22Rv1 (cell line): ENCODE measurements at regions not wholly inside any gene's neighbourhood (a gene's known extent, or its start where the extent isn't known, plus 50 kb on each side); places are given as distances from the start of the nearest gene placed in this dataset.
A peak's percentile ranks its signal among the peaks of the same experiment; 100 is the strongest.

Source experiments
- H3K27ac ChIP-seq: fragments of 450-650 bp; 2 replicates; pipeline ENCODE4 v1.5.1; 2017
- ZFX ChIP-seq: fragments of 450-650 bp; IDR thresholded peaks from 2 replicates; pipeline ENCODE4 v1.6.1; 2017; ENCODE audit warnings: antibody characterized with exemption, borderline replicate concordance
- TF ChIP-seq, protein P1 (sequence below): fragments of 450-650 bp; IDR thresholded peaks from 2 replicates; pipeline ENCODE4 v1.5.1; 2017; ENCODE audit warnings: mild to moderate bottlenecking

DNA sequence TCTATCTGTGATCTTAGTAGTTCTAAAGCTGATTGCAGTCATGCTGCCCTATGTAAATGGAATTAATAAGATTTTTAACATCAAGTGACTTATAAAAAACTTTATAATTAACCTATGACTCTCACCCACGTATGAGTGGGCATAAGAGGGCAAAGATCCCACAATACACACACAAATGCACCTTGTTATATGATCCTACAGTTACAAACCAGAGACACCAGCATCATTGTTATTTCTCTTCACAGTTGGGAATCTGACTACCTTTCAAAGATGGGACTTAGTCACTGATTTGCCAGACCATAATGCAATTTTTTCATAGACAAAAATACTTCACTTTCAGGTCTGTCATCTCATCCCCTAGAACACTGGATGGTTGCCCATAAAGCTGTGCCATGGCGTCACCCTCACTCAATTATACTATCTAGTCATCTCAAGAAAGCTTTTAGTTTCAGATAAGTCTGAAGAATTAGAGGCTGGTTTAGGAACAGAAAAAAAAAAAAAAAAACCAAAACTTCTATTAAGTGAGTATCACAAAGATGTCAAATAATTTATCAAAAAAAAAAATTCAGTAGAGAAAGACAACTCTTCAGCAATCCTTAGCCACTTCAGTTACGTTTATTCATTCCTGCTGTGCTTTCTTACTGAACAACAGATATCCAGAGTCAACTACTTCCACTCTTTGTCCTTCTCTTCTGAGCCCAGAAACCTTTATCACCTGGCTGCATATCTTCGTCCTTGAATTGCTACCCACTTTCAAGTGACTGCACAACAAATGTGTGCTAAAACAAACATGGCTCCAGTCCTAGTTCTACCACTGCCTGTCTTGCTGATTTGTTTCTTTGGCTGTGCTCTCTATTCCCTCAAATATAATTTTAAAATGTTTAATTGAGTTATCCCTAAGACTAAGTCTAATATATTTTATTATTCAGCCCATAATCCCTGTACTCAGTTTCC is 175.0 kb upstream of the CHRM2 start:
- no peak overlapping the region for H3K27ac ChIP-seq
- TF ChIP-seq, protein P1, sequence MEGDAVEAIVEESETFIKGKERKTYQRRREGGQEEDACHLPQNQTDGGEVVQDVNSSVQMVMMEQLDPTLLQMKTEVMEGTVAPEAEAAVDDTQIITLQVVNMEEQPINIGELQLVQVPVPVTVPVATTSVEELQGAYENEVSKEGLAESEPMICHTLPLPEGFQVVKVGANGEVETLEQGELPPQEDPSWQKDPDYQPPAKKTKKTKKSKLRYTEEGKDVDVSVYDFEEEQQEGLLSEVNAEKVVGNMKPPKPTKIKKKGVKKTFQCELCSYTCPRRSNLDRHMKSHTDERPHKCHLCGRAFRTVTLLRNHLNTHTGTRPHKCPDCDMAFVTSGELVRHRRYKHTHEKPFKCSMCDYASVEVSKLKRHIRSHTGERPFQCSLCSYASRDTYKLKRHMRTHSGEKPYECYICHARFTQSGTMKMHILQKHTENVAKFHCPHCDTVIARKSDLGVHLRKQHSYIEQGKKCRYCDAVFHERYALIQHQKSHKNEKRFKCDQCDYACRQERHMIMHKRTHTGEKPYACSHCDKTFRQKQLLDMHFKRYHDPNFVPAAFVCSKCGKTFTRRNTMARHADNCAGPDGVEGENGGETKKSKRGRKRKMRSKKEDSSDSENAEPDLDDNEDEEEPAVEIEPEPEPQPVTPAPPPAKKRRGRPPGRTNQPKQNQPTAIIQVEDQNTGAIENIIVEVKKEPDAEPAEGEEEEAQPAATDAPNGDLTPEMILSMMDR = no peak
- no peak for TF ChIP-seq ZFX

DNA sequence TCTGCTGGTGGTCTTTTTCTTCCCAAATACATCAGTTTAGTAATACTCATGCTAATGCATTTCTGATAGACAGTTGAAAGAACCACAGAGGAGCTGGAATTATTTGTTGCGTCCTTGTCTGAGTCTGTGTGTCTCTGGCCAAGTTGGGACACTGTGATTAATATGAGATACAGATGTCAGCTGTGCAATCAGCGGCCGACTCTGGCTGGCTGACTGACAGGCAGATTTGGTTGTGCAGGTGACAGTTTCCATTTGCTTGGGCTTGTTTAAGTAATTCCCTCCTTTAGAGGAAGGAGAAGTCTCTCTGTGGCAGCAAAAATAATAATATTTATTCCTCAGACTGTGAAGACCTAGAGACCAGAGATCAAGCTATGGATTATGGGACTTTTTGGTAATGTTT is 176.2 kb upstream of the CHRM2 start:
- TF ChIP-seq, protein P1 = no peak
- TF ChIP-seq ZFX = no peak
- no peak overlapping the region for H3K27ac ChIP-seq

DNA sequence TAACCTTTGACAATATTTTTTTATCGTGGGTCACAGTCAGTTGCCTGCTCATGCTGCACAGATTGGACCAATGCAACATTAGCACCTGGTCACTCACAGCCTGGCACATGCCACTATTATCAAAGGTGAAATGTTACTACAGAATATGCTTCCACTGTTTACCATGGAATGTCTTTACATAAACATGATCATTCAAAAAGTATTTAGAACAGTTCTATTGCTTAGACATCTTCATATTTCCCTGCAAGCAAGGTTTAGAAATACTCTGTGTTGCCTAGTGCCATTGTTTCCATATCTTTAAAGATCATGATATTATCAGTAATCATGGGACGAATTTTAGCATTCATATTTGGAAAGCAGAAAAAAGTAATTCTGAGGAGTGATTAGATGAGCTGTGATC is 179.9 kb upstream of the CHRM2 start:
- TF ChIP-seq ZFX = no peak
- TF ChIP-seq, protein P1 = no peak
- H3K27ac ChIP-seq = no peak overlapping the region

DNA sequence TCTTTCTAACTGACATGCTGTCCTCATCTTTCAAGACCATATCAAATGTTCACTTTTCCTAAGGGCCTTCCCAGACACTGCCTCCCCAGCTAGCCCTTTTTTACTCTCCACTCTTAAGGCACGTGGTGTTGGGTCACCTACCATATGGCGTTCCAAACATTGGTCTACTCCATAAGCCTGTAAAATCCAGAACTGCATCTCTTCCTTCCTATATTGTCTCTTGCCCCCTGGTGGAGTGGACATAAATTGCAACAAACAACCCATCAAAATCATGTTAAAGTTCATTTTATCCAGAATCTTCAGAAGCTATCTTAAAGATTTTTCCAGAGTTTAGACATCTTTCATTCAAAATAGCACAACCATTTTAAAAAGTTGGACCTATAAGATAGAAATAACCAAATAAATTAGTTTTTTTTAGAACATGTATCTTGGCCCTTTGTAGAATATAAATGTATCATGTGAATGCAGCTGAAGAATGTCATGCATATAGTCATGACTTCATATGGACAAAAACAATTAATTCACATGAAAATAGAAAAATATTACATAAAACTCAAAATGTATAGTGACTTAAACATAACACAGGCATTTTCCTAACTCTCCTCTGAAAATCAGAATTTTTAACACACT is 180.6 kb upstream of the CHRM2 start:
- no peak overlapping the region for H3K27ac ChIP-seq
- TF ChIP-seq, protein P1 = peak; percentile 87
- no peak for TF ChIP-seq ZFX

DNA sequence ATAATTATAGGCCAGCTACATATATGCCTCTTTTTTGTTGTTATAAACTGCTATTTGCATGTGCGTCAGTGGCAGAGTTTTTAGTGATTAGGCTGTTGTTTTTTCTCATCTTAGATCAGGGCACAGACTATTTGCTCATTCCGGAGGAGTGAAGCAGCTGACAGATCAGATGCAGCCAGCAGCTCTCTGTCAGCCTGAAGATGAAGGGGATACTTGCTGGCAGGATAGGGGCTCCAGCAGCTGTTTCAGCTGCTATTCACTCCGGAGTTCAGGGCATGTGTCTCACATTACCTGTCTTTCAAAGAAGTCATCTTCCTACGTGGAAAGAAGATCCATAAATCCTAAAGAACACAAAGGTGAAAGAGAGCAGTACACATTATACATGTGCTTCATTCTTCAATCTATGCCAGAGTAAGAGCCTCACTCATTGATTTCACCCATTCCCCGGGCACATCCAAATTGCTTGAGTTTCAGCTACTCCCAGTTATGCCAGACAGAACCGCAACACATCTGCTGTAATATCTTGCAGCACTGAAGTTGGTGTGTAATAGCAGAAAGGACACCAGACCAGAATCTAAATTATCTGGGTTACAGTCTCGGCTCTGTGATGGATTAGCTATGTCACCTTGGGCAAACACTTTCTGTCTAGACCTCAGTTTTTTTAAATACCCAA is 182.8 kb upstream of the CHRM2 start:
- no peak for TF ChIP-seq ZFX
- TF ChIP-seq, protein P1 = no peak
- no peak overlapping the region for H3K27ac ChIP-seq

DNA sequence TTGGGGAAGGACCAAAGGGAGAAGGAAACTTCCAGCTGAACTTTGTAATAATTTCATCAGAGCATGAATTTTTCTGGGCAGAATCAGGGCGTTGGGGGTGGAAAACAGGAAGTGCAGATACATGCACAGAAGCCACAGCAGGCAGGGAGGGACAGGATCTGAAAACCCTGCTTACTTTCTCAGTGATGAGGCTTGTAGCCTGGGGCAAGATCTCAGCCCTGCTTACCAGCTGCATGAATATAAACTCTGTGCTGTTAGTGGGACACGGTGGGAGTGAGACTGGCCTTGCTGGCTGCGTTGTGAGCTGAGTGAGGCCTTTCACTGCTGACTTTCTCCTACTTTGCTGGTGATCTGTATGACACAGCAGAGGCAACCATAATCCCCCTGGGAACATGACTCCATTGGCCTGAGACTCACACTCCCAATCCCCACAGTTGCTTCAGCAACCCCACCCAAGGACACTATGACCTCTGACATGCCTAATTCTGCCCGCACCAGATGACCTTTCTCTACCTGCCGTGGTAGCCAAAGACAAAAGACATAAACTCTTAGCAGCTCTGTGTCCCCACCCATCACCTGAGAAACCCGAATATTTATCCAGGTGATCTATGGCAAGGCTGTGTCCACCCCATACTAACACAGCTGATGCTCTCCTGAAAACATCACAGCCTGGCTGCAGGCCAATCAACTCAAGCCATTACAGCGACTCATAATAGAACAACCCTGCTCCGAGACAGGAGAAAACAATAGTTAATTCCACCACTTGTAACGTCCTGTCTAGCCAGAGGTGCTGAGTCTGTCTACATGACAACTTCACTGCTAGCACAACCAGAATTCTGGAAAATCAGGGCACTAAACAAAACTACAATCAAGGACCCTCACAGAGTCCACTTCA is 190.7 kb upstream of the CHRM2 start:
- TF ChIP-seq, protein P1 = no peak
- no peak overlapping the region for H3K27ac ChIP-seq
